ENCODE measurements at regions not wholly inside any gene's neighbourhood (a gene's known extent, or its start where the extent isn't known, plus 50 kb on each side); places are given as distances from the start of the nearest gene placed in this dataset.

GRCh38 chr17:70388326-70388725, 219.0 kb downstream of the KCNJ2 start:
- TF ChIP-seq EZH2phosphoT487 (IDR thresholded peaks at IDR 0.05; ENCODE audit: borderline replicate concordance, low read length) (no peak), CTCF (conservative IDR thresholded peaks at IDR 0.05; ENCODE audit: low read depth, low read length) (no peak)
